CD4-positive, alpha-beta T cell treated with Interleukin-15 for 4 hours (primary cell): ENCODE measurements at regions not wholly inside any gene's neighbourhood (a gene's known extent, or its start where the extent isn't known, plus 50 kb on each side); places are given as distances from the start of the nearest gene placed in this dataset.
"Not testable (repeated sequence)": the region's sequence is repeated elsewhere in the genome, so short reads cannot be mapped to it uniquely, and the experiment has no call there.

ENCODE experiments used
- DNase-seq: peaks from one replicate; pipeline ENCODE4 v3.0.0-alpha.2; 2020; ENCODE audit warnings: low spot score

- DNase-seq = peak; percentile 17
These were observed 121.6 kb upstream of the ZNF92 start for GRCh38 chr7:65251851-65252620.

GRCh38 chr7:65250697-65251395, 122.8 kb upstream of the ZNF92 start:
- DNase-seq = no peak

GRCh38 chr7:65250216-65250615, 123.4 kb upstream of the ZNF92 start:
- no peak for DNase-seq

GRCh38 chr7:65247491-65247890, 126.2 kb upstream of the ZNF92 start:
- no peak for DNase-seq

- no peak for DNase-seq
These were observed 133.8 kb upstream of the ZNF92 start for GRCh38 chr7:65239707-65240352.

- no peak for DNase-seq
These were observed 134.3 kb upstream of the ZNF92 start for GRCh38 chr7:65239324-65239706.

- DNase-seq = no peak
These were observed 134.9 kb upstream of the ZNF92 start for GRCh38 chr7:65238785-65239184.

GRCh38 chr7:65235586-65235985, 138.1 kb upstream of the ZNF92 start:
- no peak for DNase-seq

GRCh38 chr7:65233409-65234034, 140.1 kb upstream of the ZNF92 start:
- DNase-seq = no peak

- no peak for DNase-seq
These were observed 143.4 kb upstream of the ZNF92 start for GRCh38 chr7:65230231-65230630.

GRCh38 chr7:65225422-65226006, 148.1 kb upstream of the ZNF92 start:
- DNase-seq = no peak

GRCh38 chr7:65222655-65223054, 151.0 kb upstream of the ZNF92 start:
- DNase-seq = no peak

- no peak for DNase-seq
These were observed 152.0 kb upstream of the ZNF92 start for GRCh38 chr7:65221683-65222082.

GRCh38 chr7:65219623-65220022, 154.0 kb upstream of the ZNF92 start:
- no peak for DNase-seq

- peak; percentile 73 for DNase-seq
These were observed 157.2 kb upstream of the ZNF92 start for GRCh38 chr7:65216469-65216868.

GRCh38 chr7:65213260-65213659, 160.4 kb upstream of the ZNF92 start:
- DNase-seq = not testable (repeated sequence)

GRCh38 chr7:65199221-65199620, 174.4 kb upstream of the ZNF92 start:
- not testable (repeated sequence) for DNase-seq

GRCh38 chr7:65193334-65194058, 180.2 kb upstream of the ZNF92 start:
- not testable (repeated sequence) for DNase-seq

GRCh38 chr7:65177041-65177440, 170.6 kb upstream of the ERV3-1 start:
- not testable (repeated sequence) for DNase-seq

- DNase-seq = not testable (repeated sequence)
These were observed 143.6 kb upstream of the ERV3-1 start for GRCh38 chr7:65150105-65150504.

- not testable (repeated sequence) for DNase-seq
These were observed 139.8 kb upstream of the ERV3-1 start for GRCh38 chr7:65146118-65146914.
